WTC11 (cell line): ENCODE measurements at regions not wholly inside any gene's neighbourhood (a gene's known extent, or its start where the extent isn't known, plus 50 kb on each side); places are given as distances from the start of the nearest gene placed in this dataset.

Experiments used
- ATAC-seq: fragments of 200-7000 bp; cut with Tn5 transposase; 2 replicates; pipeline ENCODE4 v1.10.0; 2021; ENCODE audit warnings: mild to moderate bottlenecking, moderate library complexity
- CTCF ChIA-PET: fragments of 300-600 bp; sonication (Branson Sonifier 250); formaldehyde crosslinking; loops from one replicate; lab custom pipeline; 2021; ENCODE audit warnings: antibody characterized with exemption; lab: Charles Lee
- POLR2A ChIA-PET: fragments of 350-600 bp; sonication (Branson Sonifier 250); formaldehyde crosslinking; loops from one replicate; lab custom pipeline; 2021; ENCODE audit warnings: antibody characterized with exemption; lab: Charles Lee
- DNase-seq: peaks from one replicate; pipeline ENCODE4 v3.0.0; 2021; ENCODE audit warnings: low spot score
- H3K27ac Mint-ChIP-seq: 2 replicates; pipeline ENCODE4 v1.8.0; 2021; ENCODE audit warnings: mixed read lengths
- H3K27me3 Mint-ChIP-seq: 2 replicates; pipeline ENCODE4 v1.8.0; 2021; ENCODE audit warnings: low read depth, mild to moderate bottlenecking, moderate library complexity, mixed read lengths
- H3K36me3 Mint-ChIP-seq: 2 replicates; pipeline ENCODE4 v1.8.0; 2021; ENCODE audit warnings: mixed read lengths
- H3K4me1 Mint-ChIP-seq: 2 replicates; pipeline ENCODE4 v1.8.0; 2022; ENCODE audit warnings: mixed read lengths
- H3K4me3 Mint-ChIP-seq: 2 replicates; pipeline ENCODE4 v1.8.0; 2021; ENCODE audit warnings: mild to moderate bottlenecking, moderate library complexity, mixed read lengths
- H3K9me3 Mint-ChIP-seq: 2 replicates; pipeline ENCODE4 v1.8.0; 2021; ENCODE audit warnings: mixed read lengths
- ATF3 ChIP-seq: sonication (generic); formaldehyde crosslinking; conservative IDR thresholded peaks from 2 replicates; pipeline ENCODE4 v1.8.1; 2022; ENCODE audit warnings: mild to moderate bottlenecking, missing genetic modification reagents
- ATF6 ChIP-seq: sonication (generic); formaldehyde crosslinking; IDR thresholded peaks from 2 replicates; pipeline ENCODE4 v1.8.1; 2023; ENCODE audit warnings: mild to moderate bottlenecking, missing genetic modification reagents
- CBFB ChIP-seq: sonication (generic); formaldehyde crosslinking; IDR thresholded peaks from 2 replicates; pipeline ENCODE4 v1.8.1; 2022; ENCODE audit warnings: mild to moderate bottlenecking, low read depth, missing genetic modification reagents
- CREM ChIP-seq: sonication (generic); formaldehyde crosslinking; IDR thresholded peaks from 2 replicates; pipeline ENCODE4 v1.8.1; 2022; ENCODE audit warnings: mild to moderate bottlenecking, missing genetic modification reagents, moderate library complexity
- CTCF ChIP-seq: fragments of 200-600 bp; IDR thresholded peaks from 2 replicates; pipeline ENCODE4 v1.8.0; 2022; ENCODE audit warnings: antibody characterized with exemption
- FOXK1 ChIP-seq: sonication (generic); formaldehyde crosslinking; IDR thresholded peaks from 2 replicates; pipeline ENCODE4 v1.8.0; 2022; ENCODE audit warnings: mild to moderate bottlenecking, moderate library complexity, missing genetic modification reagents
- GABPB1 ChIP-seq: sonication (generic); formaldehyde crosslinking; IDR thresholded peaks from 2 replicates; pipeline ENCODE4 v1.8.1; 2023; ENCODE audit warnings: mild to moderate bottlenecking, missing genetic modification reagents
- JAZF1 ChIP-seq: fragments of 250-450 bp; sonication (Bioruptor Pico); IDR thresholded peaks from 2 replicates; pipeline ENCODE4 v1.9.0; 2021; ENCODE audit warnings: moderate library complexity, mild to moderate bottlenecking, inconsistent platforms
- JUN ChIP-seq: sonication (generic); formaldehyde crosslinking; IDR thresholded peaks from 2 replicates; pipeline ENCODE4 v1.8.0; 2023; ENCODE audit warnings: mild to moderate bottlenecking, missing genetic modification reagents
- MAX ChIP-seq: sonication (generic); formaldehyde crosslinking; IDR thresholded peaks from 2 replicates; pipeline ENCODE4 v1.8.0; 2022; ENCODE audit warnings: mild to moderate bottlenecking, missing genetic modification reagents
- SMAD3 ChIP-seq: sonication (generic); formaldehyde crosslinking; IDR thresholded peaks from 2 replicates; pipeline ENCODE4 v1.8.0; 2022; ENCODE audit warnings: missing genetic modification reagents, mild to moderate bottlenecking, borderline replicate concordance
- SP1 ChIP-seq: sonication (generic); formaldehyde crosslinking; conservative IDR thresholded peaks from 2 replicates; pipeline ENCODE4 v1.8.1; 2022; ENCODE audit warnings: missing genetic modification reagents
- TP53 ChIP-seq: sonication (generic); formaldehyde crosslinking; IDR thresholded peaks from 2 replicates; pipeline ENCODE4 v1.8.1; 2023; ENCODE audit warnings: mild to moderate bottlenecking, missing genetic modification reagents
- ZMAT4 ChIP-seq: fragments of 250-450 bp; sonication (Bioruptor Pico); IDR thresholded peaks from 2 replicates; pipeline ENCODE4 v1.9.0; 2021; ENCODE audit warnings: mild to moderate bottlenecking
- ZNF138 ChIP-seq: sonication (generic); formaldehyde crosslinking; conservative IDR thresholded peaks from 2 replicates; pipeline ENCODE4 v1.8.1; 2022; ENCODE audit warnings: mild to moderate bottlenecking, moderate library complexity, missing genetic modification reagents
- ZNF263 ChIP-seq: sonication (generic); formaldehyde crosslinking; IDR thresholded peaks from 2 replicates; pipeline ENCODE4 v1.8.1; 2022; ENCODE audit warnings: low read depth, mild to moderate bottlenecking, moderate library complexity, missing genetic modification reagents
- ZNF317 ChIP-seq: sonication (generic); formaldehyde crosslinking; IDR thresholded peaks from 2 replicates; pipeline ENCODE4 v1.8.1; 2023; ENCODE audit warnings: low read depth, mild to moderate bottlenecking, moderate library complexity, missing genetic modification reagents, borderline replicate concordance
- ZNF425 ChIP-seq: fragments of 250-450 bp; sonication (Bioruptor Pico); conservative IDR thresholded peaks from 2 replicates; pipeline ENCODE4 v1.9.0; 2021; ENCODE audit warnings: mild to moderate bottlenecking
- ZNF532 ChIP-seq: fragments of 250-450 bp; sonication (Bioruptor Pico); IDR thresholded peaks from 2 replicates; pipeline ENCODE4 v1.9.0; 2021; ENCODE audit warnings: mild to moderate bottlenecking, borderline replicate concordance

GRCh38 chr4:116585246-116585645 lies 500.1 kb downstream of the TRAM1L1 start:
- no peak overlapping the region for H3K4me3 Mint-ChIP-seq
- H3K9me3 Mint-ChIP-seq, result no peaks in the 10 kb centered on the region
- no peak for ATAC-seq
- CTCF ChIA-PET, result no interaction called here
- TF ChIP-seq ZNF317 (CRISPR knock-in tag) (no peak), ZNF263 (no peak), CREM (CRISPR knock-in tag) (no peak), ATF6 (CRISPR knock-in tag) (no peak), JAZF1 (no peak), ZNF425 (CRISPR knock-in tag) (no peak), ZNF138 (CRISPR knock-in tag) (no peak), SMAD3 (CRISPR knock-in tag) (no peak), CTCF (no peak), CBFB (no peak), SP1 (CRISPR knock-in tag) (no peak), GABPB1 (CRISPR knock-in tag) (no peak), ATF3 (CRISPR knock-in tag) (no peak), MAX (CRISPR knock-in tag) (no peak), FOXK1 (CRISPR knock-in tag) (no peak), JUN (CRISPR knock-in tag) (no peak), ZMAT4 (CRISPR knock-in tag) (no peak)
- POLR2A ChIA-PET, result no interaction called here
- H3K27ac Mint-ChIP-seq, result no peak overlapping the region
- H3K36me3 Mint-ChIP-seq, result no peaks in the 10 kb centered on the region
- no peak for DNase-seq
- no peaks in the 10 kb centered on the region for H3K27me3 Mint-ChIP-seq
- no peaks in the 10 kb centered on the region for H3K4me1 Mint-ChIP-seq

- peaks cover 29% of the 10 kb centered on the region for H3K9me3 Mint-ChIP-seq
- H3K27ac Mint-ChIP-seq, result no peak overlapping the region
- ATAC-seq, result no peak
- no peak for DNase-seq
- H3K4me1 Mint-ChIP-seq, result no peaks in the 10 kb centered on the region
- CTCF ChIA-PET, result no interaction called here
- POLR2A ChIA-PET, result no interaction called here
- peaks cover 20% of the 10 kb centered on the region for H3K36me3 Mint-ChIP-seq
- no peak overlapping the region for H3K4me3 Mint-ChIP-seq
- H3K27me3 Mint-ChIP-seq, result 0 out of 2 replicates have a peak, but pooled peaks cover 4% of the 10 kb centered on the region
- TF ChIP-seq JAZF1 (no peak), TP53 (CRISPR knock-in tag) (no peak), ATF3 (CRISPR knock-in tag) (no peak), ZNF532 (CRISPR knock-in tag) (no peak), ZNF425 (CRISPR knock-in tag) (no peak)
Measured at GRCh38 chr4:116577321-116577720, 508.1 kb downstream of the TRAM1L1 start.
